ENCODE measurements at regions not wholly inside any gene's neighbourhood (a gene's known extent, or its start where the extent isn't known, plus 50 kb on each side); places are given as distances from the start of the nearest gene placed in this dataset.

DNA sequence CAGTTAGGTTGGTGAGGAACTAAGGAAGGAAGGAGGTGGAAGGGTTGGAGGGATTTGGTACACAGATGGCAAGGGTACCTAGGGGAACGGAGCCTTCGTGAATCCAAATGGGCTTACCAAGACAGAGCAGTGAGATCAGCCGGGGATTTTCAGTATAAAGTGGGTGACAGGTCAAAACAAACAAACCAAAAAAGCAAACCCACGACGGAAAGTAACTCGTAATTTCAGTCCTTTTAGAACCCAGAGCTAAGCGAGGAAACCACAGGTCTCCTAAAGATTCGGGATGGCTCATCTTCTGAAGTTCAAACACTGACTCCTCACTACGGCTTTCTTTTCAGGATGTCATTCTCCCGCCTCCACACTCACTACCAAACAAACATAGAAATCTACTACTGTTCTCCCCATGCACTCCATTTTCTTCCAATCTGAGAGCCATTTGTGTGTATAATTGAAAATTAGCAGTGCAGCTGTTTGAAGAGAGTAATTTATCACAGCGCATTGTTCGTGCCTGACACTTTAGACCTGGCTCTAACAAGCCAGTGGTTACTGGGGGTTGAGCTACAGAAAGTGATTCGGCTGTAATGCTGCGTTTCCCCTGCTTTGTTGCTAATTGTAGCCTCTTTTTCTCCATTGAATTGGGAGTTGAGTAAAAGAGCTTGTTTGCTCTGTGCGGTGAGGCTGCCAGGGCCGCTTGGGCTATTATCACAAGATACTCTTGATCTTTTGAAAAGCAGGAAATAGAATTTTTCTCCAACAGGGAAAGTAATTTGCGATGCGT, 64.7 kb upstream of the CCDC39 start:
- TF ChIP-seq, protein P1, sequence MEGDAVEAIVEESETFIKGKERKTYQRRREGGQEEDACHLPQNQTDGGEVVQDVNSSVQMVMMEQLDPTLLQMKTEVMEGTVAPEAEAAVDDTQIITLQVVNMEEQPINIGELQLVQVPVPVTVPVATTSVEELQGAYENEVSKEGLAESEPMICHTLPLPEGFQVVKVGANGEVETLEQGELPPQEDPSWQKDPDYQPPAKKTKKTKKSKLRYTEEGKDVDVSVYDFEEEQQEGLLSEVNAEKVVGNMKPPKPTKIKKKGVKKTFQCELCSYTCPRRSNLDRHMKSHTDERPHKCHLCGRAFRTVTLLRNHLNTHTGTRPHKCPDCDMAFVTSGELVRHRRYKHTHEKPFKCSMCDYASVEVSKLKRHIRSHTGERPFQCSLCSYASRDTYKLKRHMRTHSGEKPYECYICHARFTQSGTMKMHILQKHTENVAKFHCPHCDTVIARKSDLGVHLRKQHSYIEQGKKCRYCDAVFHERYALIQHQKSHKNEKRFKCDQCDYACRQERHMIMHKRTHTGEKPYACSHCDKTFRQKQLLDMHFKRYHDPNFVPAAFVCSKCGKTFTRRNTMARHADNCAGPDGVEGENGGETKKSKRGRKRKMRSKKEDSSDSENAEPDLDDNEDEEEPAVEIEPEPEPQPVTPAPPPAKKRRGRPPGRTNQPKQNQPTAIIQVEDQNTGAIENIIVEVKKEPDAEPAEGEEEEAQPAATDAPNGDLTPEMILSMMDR (IDR thresholded peaks at IDR 0.05): no peak
- DNase-seq (ENCODE audit: low spot score) (no peak), ATAC-seq (ENCODE audit: low FRiP score) (no peak)

DNA sequence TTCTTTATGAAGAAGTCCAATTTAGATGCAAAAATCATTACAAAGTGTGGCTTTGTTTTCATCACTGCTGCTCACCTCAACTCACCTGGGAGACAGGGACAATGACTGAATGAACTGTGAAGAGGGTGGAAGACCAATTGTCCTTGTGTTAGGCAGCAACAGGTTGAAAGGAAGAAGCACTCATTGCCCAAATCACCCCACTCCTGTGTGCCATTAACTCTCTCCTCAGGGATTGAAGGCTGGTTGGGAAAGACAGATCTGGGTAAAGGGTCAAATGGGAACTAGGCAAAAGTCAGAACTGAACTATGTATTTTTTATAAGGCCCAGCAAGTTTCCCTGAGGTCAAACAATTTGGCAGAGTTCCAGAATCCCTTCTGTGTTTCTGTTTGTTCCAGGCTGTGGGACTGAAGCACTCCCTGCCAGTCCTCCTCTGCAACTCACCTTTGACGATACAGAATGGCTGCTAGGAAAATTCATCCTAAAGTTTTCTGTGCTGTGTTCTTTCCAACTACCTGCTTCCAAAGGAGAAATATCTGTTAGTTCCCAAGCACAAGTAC, 68.6 kb upstream of the CCDC39 start:
- DNase-seq (ENCODE audit: low spot score) (no peak), ATAC-seq (ENCODE audit: low FRiP score) (no peak)
- TF ChIP-seq, protein P1 (IDR thresholded peaks at IDR 0.05): no peak

DNA sequence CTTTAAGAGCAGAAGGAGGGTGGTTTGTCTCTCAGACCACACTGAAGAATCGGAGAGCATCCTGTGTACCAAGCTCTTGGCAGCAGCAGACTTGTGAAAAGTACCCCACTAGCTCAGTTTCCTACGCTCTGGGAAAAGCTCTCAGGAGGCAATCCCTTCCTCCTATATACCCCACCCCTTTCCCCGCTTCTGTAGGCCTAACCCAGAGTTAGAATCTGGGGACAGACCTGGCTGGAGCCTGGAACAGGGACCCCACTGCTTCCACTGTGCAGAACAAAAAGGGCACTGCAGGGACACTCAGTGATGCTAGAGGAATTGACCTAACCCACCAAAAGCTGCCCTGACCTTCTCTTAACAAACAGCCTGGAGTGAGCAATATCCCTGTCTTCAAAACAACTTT, 70.0 kb upstream of the CCDC39 start:
- TF ChIP-seq, protein P1 (IDR thresholded peaks at IDR 0.05): no peak
- ATAC-seq (ENCODE audit: low FRiP score) (no peak), DNase-seq (ENCODE audit: low spot score) (no peak)

DNA sequence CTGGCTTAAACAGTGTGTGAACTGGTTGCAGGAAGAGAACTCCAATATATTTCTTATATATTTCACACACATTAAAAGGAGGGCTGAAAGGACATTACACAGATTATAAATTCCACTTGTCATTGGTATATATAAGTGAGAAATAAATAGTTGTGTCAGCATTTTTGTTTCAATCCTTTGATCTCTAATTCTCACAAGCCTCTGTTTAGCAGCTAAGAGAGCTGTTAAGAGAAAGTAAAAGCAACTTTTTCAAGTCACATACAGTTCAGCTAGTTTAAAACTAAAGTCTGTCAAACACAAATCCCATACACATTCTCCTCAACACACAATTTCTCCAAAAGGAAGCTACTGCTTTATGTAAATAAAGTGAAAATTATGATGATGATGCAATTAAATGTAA, 70.5 kb upstream of the CCDC39 start:
- no peak for DNase-seq (ENCODE audit: low spot score)
- TF ChIP-seq, protein P1 (IDR thresholded peaks at IDR 0.05): no peak
- no peak for ATAC-seq (ENCODE audit: low FRiP score)

DNA sequence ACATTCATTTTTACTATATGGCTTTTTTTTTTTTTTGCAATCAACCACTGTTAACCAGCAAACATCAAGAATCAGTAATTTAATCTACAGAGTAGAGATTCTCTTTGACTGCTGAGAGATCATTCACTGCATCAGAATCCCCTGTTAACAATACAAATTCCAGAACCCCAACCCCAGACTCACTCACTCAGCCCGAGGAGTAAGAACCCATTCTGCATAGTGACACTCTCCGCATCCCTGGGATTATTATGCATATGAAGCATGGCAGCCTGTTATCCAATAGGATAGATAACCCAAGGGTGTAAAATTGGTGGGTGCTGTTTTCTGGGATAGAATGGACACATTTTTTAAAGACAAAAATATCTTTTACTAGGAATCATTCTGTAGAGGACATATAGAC, 76.3 kb upstream of the CCDC39 start:
- ATAC-seq (ENCODE audit: low FRiP score): no peak
- no peak for DNase-seq (ENCODE audit: low spot score)
- TF ChIP-seq, protein P1 (IDR thresholded peaks at IDR 0.05): no peak

DNA sequence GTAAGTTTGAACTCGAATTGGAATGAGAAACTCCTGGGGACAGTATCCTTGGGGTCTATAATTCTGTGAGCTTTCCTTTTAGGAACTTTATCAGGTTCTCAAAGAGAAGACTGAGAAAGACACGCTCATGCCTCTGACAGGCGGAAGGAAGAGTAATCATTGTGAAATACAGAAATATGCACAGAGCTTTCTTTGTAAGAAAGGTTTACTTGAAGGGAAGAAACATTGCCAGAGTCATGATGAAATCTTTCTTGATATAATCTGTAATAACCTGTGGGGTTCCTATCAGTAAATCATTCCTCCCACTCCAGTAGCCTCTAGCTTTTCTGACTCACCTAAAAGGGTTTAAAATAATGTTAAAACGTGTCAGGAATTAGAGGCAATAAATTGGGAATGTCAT, 83.6 kb upstream of the CCDC39 start:
- DNase-seq (ENCODE audit: low spot score) (no peak), ATAC-seq (ENCODE audit: low FRiP score) (peak; percentile 48)
- TF ChIP-seq, protein P1 (IDR thresholded peaks at IDR 0.05): no peak

DNA sequence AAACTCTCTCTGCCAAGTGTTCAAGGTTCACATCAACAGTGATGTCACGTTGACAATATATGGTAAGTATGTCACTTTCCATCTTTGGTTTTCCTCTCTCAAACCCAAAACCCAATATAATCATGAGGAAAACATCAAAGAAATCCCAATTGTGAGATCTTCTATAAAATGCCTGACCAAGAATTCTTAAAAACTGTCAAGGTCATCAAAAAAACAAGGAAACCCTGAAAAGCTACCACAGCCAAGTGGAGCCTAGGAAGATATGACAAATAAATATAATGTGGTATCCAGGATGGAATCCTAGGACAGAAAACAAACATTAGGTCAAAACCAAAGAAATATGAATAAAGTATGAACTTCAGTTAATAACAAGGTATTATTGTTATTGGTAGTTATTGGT, 85.2 kb upstream of the CCDC39 start:
- TF ChIP-seq, protein P1 (IDR thresholded peaks at IDR 0.05): no peak
- ATAC-seq (ENCODE audit: low FRiP score) (no peak), DNase-seq (ENCODE audit: low spot score) (no peak)

Data from omental fat pad (tissue), 3 donors.